GM19099 (cell line): ENCODE measurements at regions not wholly inside any gene's neighbourhood (a gene's known extent, or its start where the extent isn't known, plus 50 kb on each side); places are given as distances from the start of the nearest gene placed in this dataset.

ENCODE experiments used
- POLR2A ChIP-seq: IDR thresholded peaks from 3 replicates; pipeline ENCODE4 v1.6.1; 2011; ENCODE audit warnings: low read depth; ENCODE audit not compliant: insufficient read length; ENCODE audit errors: extremely low read depth

DNA sequence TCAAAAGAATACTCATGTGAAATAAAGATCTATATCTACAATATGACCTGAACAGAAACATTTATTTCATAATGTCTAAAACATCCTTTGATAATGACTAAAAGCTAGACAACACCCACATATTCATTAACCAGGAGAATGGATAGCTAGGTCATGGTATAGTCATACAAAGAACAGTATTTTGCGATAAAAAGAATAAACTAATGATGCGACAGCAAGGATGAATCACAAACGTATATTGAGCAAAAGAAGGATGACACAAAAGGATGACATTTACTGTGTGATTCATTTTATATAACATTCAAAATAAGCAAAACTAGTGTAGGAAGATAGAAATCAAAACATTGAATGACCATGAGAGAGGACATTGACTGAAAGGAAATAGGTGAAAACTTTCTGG, 1233.1 kb downstream of the OTOL1 start:
- no peak for TF ChIP-seq POLR2A

DNA sequence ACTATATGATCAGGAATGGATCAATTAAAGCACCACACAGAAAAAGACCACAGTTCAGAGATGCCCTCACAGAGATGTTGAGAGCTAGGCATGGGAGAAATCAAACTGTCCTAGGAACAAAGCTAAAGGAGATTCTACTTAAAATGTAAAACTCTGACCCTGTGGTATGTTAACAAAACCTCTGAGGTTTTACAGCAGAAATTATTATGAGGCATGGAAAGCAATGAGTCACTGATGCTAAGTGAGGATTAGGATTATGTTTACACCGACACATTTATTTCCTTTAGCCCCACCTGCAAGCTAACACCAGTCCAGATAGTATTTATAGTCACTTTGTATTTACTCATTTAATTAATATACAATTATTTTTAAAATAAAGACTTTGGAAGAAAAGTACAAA, 1242.2 kb downstream of the OTOL1 start:
- no peak for TF ChIP-seq POLR2A

DNA sequence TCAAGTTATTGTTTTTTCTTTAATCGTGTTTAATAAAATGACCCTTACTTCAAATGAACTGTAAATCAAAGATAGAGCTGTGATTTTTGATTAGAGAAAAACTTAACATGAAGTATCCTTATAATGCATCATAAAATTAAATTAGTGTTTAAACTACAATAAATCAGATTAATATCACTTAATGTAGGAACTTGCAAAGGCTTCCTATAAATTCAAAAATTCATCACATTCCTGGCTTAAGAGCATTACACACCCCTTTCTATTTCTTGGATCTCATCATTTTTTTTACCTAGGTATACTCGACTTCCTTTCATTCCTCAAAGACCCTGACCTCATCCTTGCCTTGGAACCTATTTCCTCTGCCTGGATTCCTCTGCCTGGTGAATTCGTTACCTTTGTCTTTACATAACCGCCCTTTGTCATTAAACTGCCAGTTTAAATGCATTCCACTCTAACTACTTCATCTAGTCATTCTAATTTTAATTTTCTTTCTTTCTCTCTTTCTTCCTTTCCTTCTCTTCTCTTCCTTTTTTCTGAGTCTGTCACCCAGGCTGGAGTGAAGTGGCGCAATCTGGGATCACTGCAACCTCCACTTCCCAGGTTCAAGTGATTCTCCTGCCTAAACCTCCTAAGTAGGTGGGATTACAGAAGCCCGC, 1244.5 kb downstream of the OTOL1 start:
- TF ChIP-seq POLR2A: no peak

DNA sequence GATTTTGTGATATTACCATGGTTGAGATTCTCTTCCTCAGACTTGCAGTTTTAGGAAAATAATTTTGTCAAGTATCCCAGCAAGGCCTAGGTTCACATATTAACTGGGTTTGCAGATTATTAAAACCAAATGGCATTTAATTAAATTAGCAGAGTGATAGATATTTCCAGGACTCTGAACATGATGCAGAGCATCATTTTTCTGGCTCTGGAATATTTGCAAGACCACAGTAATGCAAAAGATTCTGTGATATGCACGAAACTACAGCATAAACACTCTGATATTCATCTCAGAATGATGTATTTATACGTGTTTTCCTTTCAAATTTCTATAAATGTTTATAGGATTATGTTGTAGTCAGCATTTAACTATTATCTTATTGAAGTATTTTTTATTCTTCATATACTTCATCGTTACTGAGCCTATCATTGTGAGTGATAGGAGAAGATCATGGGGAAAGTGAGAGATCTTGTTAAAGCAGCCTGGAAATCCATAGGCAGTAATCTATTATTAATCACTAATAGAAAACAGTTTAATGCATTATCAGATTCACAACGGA, 1245.6 kb downstream of the OTOL1 start:
- no peak for TF ChIP-seq POLR2A

DNA sequence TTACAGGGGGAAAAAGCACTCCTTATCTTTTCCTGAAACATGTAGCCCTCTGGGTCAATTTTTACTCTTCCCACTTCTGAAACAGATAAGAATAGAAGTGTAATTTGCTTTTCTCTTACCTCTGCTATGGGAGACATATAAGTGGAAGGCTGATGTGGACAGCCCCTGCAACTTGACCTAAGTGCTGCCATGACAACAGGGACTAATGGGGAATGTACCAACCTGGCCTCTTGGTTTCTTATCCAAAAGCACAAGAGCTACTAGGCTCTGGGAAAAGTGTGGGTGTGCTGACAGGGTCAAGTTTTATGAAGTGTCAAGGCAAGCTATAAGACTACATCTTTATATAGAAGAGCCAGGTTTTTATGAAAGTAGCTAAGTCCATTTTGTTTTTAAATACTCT, 1246.5 kb downstream of the OTOL1 start:
- no peak for TF ChIP-seq POLR2A

DNA sequence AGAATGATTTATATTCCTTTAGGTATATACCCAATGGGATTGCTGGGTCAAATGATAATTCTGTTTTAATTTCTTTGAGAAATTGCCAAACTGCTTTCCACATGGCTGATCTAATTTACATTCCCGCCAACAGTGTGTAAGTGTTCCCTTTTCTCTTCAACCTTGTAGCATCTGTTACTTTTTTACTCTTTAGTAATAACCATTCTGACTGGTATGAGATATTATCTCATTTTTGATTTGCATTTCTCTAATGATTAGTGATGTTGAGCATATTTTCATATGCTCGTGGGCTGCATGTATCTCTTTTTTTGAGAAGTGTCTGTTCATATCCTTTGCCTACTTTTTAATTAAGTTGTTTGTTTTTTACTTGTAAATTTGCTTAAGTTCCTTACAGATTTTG, 1264.2 kb downstream of the OTOL1 start:
- TF ChIP-seq POLR2A: no peak

DNA sequence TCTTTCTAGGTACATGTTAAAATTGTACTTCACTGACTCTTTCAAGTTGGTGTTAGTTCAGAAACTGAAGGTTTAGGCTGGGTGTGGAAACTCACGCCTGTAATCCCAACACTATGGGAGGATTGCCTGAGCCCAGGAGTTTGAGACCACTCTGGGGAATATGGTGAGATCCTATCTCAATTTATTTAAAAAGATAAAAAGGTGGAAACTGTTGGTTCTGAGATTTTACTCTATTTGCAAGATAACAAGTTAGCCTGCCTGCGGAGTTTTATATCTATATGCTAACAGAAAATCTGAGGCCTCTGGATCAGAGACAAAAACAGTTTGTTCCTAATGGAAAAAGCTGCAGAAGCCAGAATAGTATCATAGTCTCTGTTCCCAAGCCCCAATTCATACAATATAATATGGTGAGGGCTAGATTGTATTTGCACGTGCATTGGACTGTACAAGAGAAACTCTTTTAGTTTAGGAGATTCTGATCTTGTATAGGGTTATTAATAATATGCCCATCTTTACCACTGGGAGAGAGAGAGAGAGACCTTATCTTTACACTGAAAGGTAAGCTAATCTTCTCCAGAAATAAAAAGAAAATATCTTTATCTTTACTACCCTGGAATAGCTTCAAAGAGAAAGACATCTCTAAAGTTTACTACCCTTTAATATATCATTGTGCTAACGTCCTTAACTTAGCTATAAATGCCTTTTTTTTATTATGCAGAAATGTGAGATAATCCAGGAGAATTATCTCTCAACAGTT, 1267.6 kb downstream of the OTOL1 start:
- no peak for TF ChIP-seq POLR2A

DNA sequence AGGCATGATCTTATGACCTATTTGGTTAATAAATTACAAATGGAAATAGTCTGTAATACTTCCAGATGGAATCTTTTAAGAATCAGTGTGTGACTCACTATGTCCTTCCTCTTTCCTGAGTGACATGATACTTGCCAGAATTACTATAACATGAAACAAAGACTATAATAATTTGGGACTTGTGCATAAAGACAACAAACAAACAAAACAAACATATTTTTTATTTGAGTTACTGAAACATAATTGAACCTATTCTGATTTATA, 1268.1 kb downstream of the OTOL1 start:
- no peak for TF ChIP-seq POLR2A

DNA sequence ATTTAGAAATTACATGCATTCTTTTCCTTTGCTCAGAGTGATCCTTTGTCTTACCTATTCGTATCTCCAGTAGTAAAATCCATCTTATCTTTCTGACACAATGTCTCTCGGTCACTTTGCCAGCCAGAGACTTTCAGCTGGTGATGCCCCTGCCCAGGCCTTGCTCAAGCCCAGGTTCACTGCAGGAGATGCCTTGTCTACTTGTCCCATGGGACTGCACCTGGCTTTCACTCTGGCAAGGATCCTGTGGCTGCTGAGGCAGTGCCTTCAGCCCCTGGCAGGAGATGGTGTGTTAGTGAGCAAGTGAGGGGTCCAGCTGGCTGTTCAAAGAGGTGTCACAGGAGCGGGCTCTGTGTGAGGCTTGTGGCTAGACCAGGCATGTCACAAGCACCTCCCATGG, 1268.9 kb downstream of the OTOL1 start:
- TF ChIP-seq POLR2A: no peak

DNA sequence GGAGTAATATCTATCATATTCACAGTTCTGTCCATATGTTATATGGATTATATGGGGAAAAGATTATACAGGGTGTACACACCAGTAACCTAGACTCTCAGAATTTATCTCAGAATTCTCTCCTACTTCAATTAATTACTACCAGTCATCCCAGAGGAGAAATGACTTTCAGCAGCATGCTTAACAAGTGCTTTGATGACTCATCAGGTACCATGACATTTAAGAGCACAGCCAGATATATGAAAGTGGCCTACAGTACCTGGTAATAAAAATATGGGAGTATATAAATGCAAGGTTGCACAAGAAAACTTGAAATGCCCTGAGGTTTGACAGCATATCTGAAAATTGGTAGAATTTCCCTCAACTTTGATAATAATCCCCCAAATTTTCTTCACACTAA, 1273.0 kb downstream of the OTOL1 start:
- no peak for TF ChIP-seq POLR2A

DNA sequence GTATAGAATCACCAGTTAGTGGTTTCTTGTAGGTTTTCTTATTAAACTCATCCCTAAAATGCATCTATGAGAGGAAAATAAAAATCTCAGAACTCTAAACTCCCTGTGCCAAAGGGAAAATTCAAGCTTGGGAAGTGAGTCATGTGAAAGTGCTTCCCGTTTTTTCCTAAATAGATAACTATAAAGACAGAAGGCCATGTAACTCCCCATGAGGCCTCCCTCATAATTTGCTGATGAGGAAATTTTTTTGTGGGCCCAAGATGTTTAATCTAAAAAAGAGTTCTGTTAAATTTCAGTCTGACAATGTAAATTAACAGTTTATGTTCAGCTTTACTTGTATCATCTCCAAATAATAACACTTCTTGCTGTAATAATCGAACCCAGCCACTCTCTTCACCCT, 1273.9 kb downstream of the OTOL1 start:
- TF ChIP-seq POLR2A: no peak

DNA sequence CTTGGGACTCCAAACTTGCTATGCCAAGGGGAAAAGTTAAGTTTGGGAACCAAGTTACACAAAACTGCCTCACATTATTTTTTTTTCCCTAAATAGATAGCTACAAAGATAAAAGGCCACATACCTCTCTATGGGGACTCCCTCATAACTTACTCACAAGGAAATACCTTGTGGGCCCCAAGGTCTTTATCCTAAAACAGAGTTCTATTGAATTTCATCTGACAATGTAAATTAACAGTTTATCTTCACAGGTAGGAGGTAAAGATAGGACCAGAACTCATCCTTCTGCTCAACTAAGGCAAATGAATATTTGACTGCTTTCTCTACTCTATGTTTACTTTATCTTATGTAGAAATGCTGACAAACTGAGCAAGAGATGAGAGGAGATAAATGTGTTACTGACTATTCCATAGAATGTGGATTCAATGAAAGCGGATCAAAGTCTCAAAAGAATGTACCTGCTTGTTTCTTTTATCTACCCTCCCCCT, 1278.0 kb downstream of the OTOL1 start:
- no peak for TF ChIP-seq POLR2A

DNA sequence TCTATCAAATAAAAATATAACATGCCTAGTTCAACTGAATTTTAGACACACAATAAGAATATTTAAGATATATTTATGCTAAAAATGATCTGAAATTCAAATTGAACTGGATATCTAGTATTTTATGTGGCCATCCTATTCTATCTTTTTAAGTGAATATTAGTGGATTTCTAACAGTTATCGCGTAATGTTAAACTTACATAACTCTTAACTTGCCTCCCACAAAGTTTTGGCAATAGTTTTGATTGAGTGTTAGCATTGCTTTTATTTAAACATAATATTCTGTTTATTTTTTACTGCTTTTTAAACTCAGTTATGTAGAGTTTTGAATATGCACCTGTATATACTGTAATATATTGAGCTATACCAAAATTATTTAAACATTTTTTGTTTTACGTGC, 1279.5 kb downstream of the OTOL1 start:
- no peak for TF ChIP-seq POLR2A

DNA sequence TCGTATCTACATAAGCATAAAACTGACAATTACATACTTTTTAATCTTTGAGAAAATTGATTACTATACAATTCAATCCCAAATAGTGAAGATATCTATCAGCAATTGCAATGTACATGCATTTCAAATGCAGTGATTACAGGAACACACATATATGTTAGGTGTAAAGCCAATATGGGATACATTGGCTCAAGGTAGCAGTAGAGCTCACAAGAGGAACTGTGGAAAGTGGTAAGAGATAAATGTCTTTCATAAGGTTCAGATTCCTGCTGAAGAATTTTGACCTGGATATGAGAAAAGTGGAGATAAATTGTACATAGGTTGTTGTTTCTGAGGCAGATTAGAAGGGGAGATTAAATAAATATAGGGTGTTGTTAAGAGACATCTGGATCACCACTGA, 1280.5 kb downstream of the OTOL1 start:
- TF ChIP-seq POLR2A: no peak

DNA sequence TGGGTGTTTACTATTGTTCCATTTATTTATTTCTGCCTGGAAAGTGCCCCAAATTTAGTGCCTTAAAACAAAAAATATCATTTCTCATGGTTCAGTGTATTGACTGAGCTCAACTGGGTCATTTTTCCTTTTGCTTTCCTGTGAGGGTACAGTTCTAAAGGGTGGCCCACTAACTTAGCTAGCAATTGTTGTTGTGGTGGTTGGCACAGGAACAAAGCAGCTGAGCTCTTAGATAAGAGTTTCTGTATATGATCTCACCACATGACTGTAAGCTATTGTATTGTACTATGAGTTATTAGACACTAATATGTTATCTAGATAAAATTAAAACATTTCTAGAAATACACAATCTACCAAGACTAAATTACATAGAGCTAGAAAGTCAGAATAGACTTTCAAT, 1283.7 kb downstream of the OTOL1 start:
- TF ChIP-seq POLR2A: no peak

DNA sequence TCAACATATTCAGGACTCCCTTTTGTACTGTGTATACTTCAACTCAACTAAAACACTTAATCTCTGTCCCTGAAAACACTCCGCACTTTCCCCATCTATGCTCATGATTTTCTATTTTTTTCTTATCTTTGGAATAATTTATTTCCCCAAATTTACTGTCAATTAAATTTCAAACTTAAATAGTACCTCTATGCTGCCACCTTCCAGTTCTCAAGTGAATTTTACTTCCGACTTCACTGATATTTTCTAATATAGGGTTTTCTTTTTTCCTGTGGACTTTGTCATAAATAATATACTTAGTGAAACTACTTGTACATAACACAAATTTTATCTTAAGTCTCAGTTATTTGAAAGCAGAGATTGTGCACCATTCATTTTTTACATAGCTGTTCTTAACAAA, 1303.3 kb downstream of the OTOL1 start:
- TF ChIP-seq POLR2A: no peak
